ENCODE measurements at regions not wholly inside any gene's neighbourhood (a gene's known extent, or its start where the extent isn't known, plus 50 kb on each side); places are given as distances from the start of the nearest gene placed in this dataset.

- Histone ChIP-seq H3K4me1 (ENCODE audit: control insufficient read depth, extremely low read depth, insufficient read depth, low read length) (no peaks in the 10 kb centered on the region), H3K9me3 (replicated peaks; ENCODE audit: control insufficient read depth, insufficient read depth, low read length) (no peaks in the 10 kb centered on the region), H3K27ac (ENCODE audit: insufficient read depth, low read depth, low read length) (no peak overlapping the region), H3K4me2 (ENCODE audit: insufficient read depth, low read length) (no peak overlapping the region), H3K79me2 (ENCODE audit: control insufficient read depth, insufficient read depth, low read length) (no peaks in the 10 kb centered on the region), H3K4me3 (replicated peaks in 1 of 3; ENCODE audit: insufficient read depth in 1 of 3, low read depth in 1 of 3, low read length in 3 of 3) (no peak overlapping the region), H3K9me1 (replicated peaks; ENCODE audit: control insufficient read depth, extremely low read depth, insufficient read depth, low read length) (no peaks in the 10 kb centered on the region), H3K36me3 (ENCODE audit: control insufficient read depth in 2 of 2, extremely low read depth in 1 of 2, insufficient read depth in 2 of 2, low read length in 2 of 2) (no peaks in the 10 kb centered on the region), H3K9ac (replicated peaks; ENCODE audit: extremely low read depth, insufficient read depth, low read length) (no peak overlapping the region), H4K20me1 (replicated peaks; ENCODE audit: control insufficient read depth, extremely low read depth, insufficient read depth, low read length) (no peaks in the 10 kb centered on the region), H3K27me3 (ENCODE audit: control insufficient read depth in 2 of 2, insufficient read depth in 2 of 2, low read length in 2 of 2) (no peaks in the 10 kb centered on the region), H2AFZ (ENCODE audit: low read depth, low read length) (no peak overlapping the region)
- CTCF ChIA-PET: no interaction called here
- POLR2A ChIA-PET: no interaction called here
- dilution Hi-C loops (cut with MboI; ENCODE audit: extremely low pct_ligation_motif_present, low sequenced_read_pairs) (no loop called here), intact Hi-C loops (cut with micrococcal nuclease) (no loop called here)
- BruUV-seq (replicated peaks): no TSS peak
- no peak for FAIRE-seq
- no peak for TF ChIP-seq JUN (IDR thresholded peaks at IDR 0.05; ENCODE audit: borderline replicate concordance, insufficient read depth, insufficient read length, low read depth)
- no peak for TF ChIP-seq EZH2 (IDR thresholded peaks at IDR 0.05; ENCODE audit: borderline replicate concordance, low read depth, low read length, severe bottlenecking)
- no peak for TF ChIP-seq FOS (IDR thresholded peaks at IDR 0.05; ENCODE audit: borderline replicate concordance, insufficient read depth, low read length)
- no peak for TF ChIP-seq MAX (IDR thresholded peaks at IDR 0.05; ENCODE audit: insufficient read depth, insufficient read length)
- TF ChIP-seq MYC (IDR thresholded peaks at IDR 0.05; ENCODE audit: low read depth, low read length): no peak
- DNase-seq (ENCODE audit: low read depth, low spot score): no peak
These were observed 101.9 kb upstream of the RNU6-1 start for GRCh38 chr15:67941648-67942310.

GRCh38 chr15:67943475-67943874, 103.6 kb upstream of the RNU6-1 start:
- H3K27ac ChIP-seq (ENCODE audit: insufficient read depth, low read depth, low read length): no peak overlapping the region
- H4K20me1 ChIP-seq (replicated peaks; ENCODE audit: control insufficient read depth, extremely low read depth, insufficient read depth, low read length): no peaks in the 10 kb centered on the region
- H3K36me3 ChIP-seq (ENCODE audit: control insufficient read depth in 2 of 2, extremely low read depth in 1 of 2, insufficient read depth in 2 of 2, low read length in 2 of 2): no peaks in the 10 kb centered on the region
- no peak overlapping the region for H3K4me3 ChIP-seq (replicated peaks in 1 of 3; ENCODE audit: insufficient read depth in 1 of 3, low read depth in 1 of 3, low read length in 3 of 3)
- dilution Hi-C loops (cut with MboI; ENCODE audit: extremely low pct_ligation_motif_present, low sequenced_read_pairs) (no loop called here), intact Hi-C loops (cut with micrococcal nuclease) (no loop called here)
- no TSS peak for BruUV-seq (replicated peaks)
- TF ChIP-seq JUN (IDR thresholded peaks at IDR 0.05; ENCODE audit: borderline replicate concordance, insufficient read depth, insufficient read length, low read depth): no peak
- no peak for TF ChIP-seq FOS (IDR thresholded peaks at IDR 0.05; ENCODE audit: borderline replicate concordance, insufficient read depth, low read length)
- no peak for TF ChIP-seq POLR2A (IDR thresholded peaks at IDR 0.05; ENCODE audit: low read depth, low read length)
- TF ChIP-seq POLR2AphosphoS5 (IDR thresholded peaks at IDR 0.05; ENCODE audit: insufficient read depth, low read depth, low read length): no peak
- no peak for TF ChIP-seq GATA2 (IDR thresholded peaks at IDR 0.05; ENCODE audit: insufficient read depth, insufficient read length, low read depth, low read length)
- no peak for TF ChIP-seq EZH2 (IDR thresholded peaks at IDR 0.05; ENCODE audit: borderline replicate concordance, low read depth, low read length, severe bottlenecking)
- TF ChIP-seq MYC (IDR thresholded peaks at IDR 0.05; ENCODE audit: low read depth, low read length): no peak
- no peak for TF ChIP-seq MAX (IDR thresholded peaks at IDR 0.05; ENCODE audit: insufficient read depth, insufficient read length)
- TF ChIP-seq, protein P1, sequence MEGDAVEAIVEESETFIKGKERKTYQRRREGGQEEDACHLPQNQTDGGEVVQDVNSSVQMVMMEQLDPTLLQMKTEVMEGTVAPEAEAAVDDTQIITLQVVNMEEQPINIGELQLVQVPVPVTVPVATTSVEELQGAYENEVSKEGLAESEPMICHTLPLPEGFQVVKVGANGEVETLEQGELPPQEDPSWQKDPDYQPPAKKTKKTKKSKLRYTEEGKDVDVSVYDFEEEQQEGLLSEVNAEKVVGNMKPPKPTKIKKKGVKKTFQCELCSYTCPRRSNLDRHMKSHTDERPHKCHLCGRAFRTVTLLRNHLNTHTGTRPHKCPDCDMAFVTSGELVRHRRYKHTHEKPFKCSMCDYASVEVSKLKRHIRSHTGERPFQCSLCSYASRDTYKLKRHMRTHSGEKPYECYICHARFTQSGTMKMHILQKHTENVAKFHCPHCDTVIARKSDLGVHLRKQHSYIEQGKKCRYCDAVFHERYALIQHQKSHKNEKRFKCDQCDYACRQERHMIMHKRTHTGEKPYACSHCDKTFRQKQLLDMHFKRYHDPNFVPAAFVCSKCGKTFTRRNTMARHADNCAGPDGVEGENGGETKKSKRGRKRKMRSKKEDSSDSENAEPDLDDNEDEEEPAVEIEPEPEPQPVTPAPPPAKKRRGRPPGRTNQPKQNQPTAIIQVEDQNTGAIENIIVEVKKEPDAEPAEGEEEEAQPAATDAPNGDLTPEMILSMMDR (IDR thresholded peaks at IDR 0.05; ENCODE audit: extremely low read depth in 1 of 2, insufficient read depth in 1 of 2, low read depth in 1 of 2, low read length in 2 of 2): no peak
- POLR2A ChIA-PET: no interaction called here
- H3K9me3 ChIP-seq (replicated peaks; ENCODE audit: control insufficient read depth, insufficient read depth, low read length): no peaks in the 10 kb centered on the region
- H3K27me3 ChIP-seq (ENCODE audit: control insufficient read depth in 2 of 2, insufficient read depth in 2 of 2, low read length in 2 of 2): no peaks in the 10 kb centered on the region
- CTCF ChIA-PET: no interaction called here
- H3K9me1 ChIP-seq (replicated peaks; ENCODE audit: control insufficient read depth, extremely low read depth, insufficient read depth, low read length): no peaks in the 10 kb centered on the region
- no peak overlapping the region for H3K4me2 ChIP-seq (ENCODE audit: insufficient read depth, low read length)
- no peaks in the 10 kb centered on the region for H3K4me1 ChIP-seq (ENCODE audit: control insufficient read depth, extremely low read depth, insufficient read depth, low read length)
- no peaks in the 10 kb centered on the region for H3K79me2 ChIP-seq (ENCODE audit: control insufficient read depth, insufficient read depth, low read length)
- FAIRE-seq: no peak
- no peak overlapping the region for H2AFZ ChIP-seq (ENCODE audit: low read depth, low read length)
- H3K9ac ChIP-seq (replicated peaks; ENCODE audit: extremely low read depth, insufficient read depth, low read length): no peak overlapping the region
- no peak for DNase-seq (ENCODE audit: low read depth, low spot score)
